BLaER1 (cell line): ENCODE measurements at regions not wholly inside any gene's neighbourhood (a gene's known extent, or its start where the extent isn't known, plus 50 kb on each side); places are given as distances from the start of the nearest gene placed in this dataset.
"Not testable (repeated sequence)": the region's sequence is repeated elsewhere in the genome, so short reads cannot be mapped to it uniquely, and the experiment has no call there.

Experiments used
- H3K27ac ChIP-seq: shearing (Covaris generic); formaldehyde crosslinking; 2 replicates; pipeline ENCODE4 v1.8.1; 2022
- H3K27me3 ChIP-seq: shearing (Covaris generic); formaldehyde crosslinking; 2 replicates; pipeline ENCODE4 v1.8.1; 2022
- H3K36me3 ChIP-seq: shearing (Covaris generic); formaldehyde crosslinking; 2 replicates; pipeline ENCODE4 v1.8.1; 2022
- H3K4me1 ChIP-seq: shearing (Covaris generic); formaldehyde crosslinking; 2 replicates; pipeline ENCODE4 v1.8.1; 2022
- H3K4me2 ChIP-seq: shearing (Covaris generic); formaldehyde crosslinking; 2 replicates; pipeline ENCODE4 v1.8.1; 2022
- H3K4me3 ChIP-seq: shearing (Covaris generic); formaldehyde crosslinking; 2 replicates; pipeline ENCODE4 v1.8.1; 2022
- H3K9ac ChIP-seq: shearing (Covaris generic); formaldehyde crosslinking; 2 replicates; pipeline ENCODE4 v1.8.1; 2022
- H3K9me3 ChIP-seq: shearing (Covaris generic); formaldehyde crosslinking; 2 replicates; pipeline ENCODE4 v1.8.1; 2022
- H4K20me1 ChIP-seq: shearing (Covaris generic); formaldehyde crosslinking; 2 replicates; pipeline ENCODE4 v1.8.1; 2022
- Cebpa-rat ChIP-seq: shearing (Covaris generic); IDR thresholded peaks from 2 replicates; pipeline ENCODE4 v1.8.1; 2022

GRCh38 chr5:145520335-145520734 lies 314.8 kb downstream of the PRELID2 start:
- Histone ChIP-seq H3K4me2 (no peak overlapping the region), H3K9ac (no peak overlapping the region), H4K20me1 (no peaks in the 10 kb centered on the region), H3K4me1 (no peaks in the 10 kb centered on the region), H3K36me3 (no peaks in the 10 kb centered on the region), H3K9me3 (peaks cover 15% of the 10 kb centered on the region), H3K27me3 (no peaks in the 10 kb centered on the region), H3K4me3 (no peak overlapping the region), H3K27ac (no peak overlapping the region)
- no peak for TF ChIP-seq Cebpa-rat

GRCh38 chr5:145517588-145517987 lies 317.6 kb downstream of the PRELID2 start:
- H3K4me3 ChIP-seq, H3K4me1 ChIP-seq, H3K27ac ChIP-seq, H3K4me2 ChIP-seq, H3K27me3 ChIP-seq, H4K20me1 ChIP-seq, H3K9ac ChIP-seq, H3K36me3 ChIP-seq: not testable (repeated sequence)
- peaks cover 15% of the 10 kb centered on the region for H3K9me3 ChIP-seq

DNA sequence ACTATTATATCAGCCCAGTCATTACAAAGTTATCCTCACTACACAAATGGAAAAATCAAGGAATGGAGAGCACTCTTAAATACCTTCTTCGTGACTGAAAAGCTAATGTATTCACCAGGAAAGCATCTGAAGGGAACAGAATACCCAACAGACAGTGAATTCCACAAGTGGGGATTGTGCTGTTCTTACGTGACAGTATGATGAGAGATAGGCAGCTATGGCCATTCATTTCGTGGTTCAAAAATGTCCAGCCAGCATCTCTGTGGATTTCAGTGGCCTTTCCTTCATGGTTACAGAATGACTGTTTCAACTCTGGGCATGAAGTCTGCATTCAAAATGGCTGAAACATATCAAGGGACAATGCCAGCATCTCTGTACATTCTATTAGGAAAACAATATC lies 323.8 kb downstream of the PRELID2 start:
- Histone ChIP-seq H3K4me3 (no peak overlapping the region), H3K4me1 (no peaks in the 10 kb centered on the region), H3K27me3 (no peaks in the 10 kb centered on the region), H3K4me2 (no peak overlapping the region), H3K36me3 (no peaks in the 10 kb centered on the region), H3K9me3 (peaks cover 4% of the 10 kb centered on the region; the same call in 1 of the 2 replicates), H4K20me1 (no peaks in the 10 kb centered on the region), H3K9ac (no peak overlapping the region), H3K27ac (no peak overlapping the region)
- no peak for TF ChIP-seq Cebpa-rat

GRCh38 chr5:145510769-145511168 lies 324.4 kb downstream of the PRELID2 start:
- Histone ChIP-seq H3K27me3 (no peaks in the 10 kb centered on the region), H3K9ac (no peak overlapping the region), H3K4me3 (no peak overlapping the region), H3K36me3 (no peaks in the 10 kb centered on the region), H3K4me1 (no peaks in the 10 kb centered on the region), H3K4me2 (no peak overlapping the region), H3K9me3 (0 out of 2 replicates have a peak, but pooled peaks cover 4% of the 10 kb centered on the region), H3K27ac (no peak overlapping the region), H4K20me1 (no peaks in the 10 kb centered on the region)
- no peak for TF ChIP-seq Cebpa-rat

DNA sequence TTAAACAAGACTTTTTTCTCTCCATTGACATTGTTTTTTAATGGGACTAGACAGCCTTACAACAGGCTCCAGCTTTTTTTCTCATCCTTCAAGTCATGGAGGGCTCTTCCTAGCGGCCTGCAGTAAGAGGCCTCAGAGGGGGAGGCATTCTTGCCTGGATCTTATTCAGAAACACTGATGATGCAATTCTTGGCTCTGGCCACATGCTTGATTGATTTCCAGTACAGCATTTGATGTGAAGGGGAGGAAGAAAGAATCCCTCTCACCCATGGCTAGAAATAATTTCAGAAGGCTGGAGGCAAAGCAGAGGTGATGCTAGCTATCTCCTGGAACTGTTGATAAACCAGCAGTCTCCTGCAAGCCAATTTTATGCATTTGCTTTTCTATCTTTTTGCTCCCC lies 324.8 kb downstream of the PRELID2 start:
- H3K36me3 ChIP-seq = no peaks in the 10 kb centered on the region
- H4K20me1 ChIP-seq = no peaks in the 10 kb centered on the region
- H3K27me3 ChIP-seq = no peaks in the 10 kb centered on the region
- 0 out of 2 replicates have a peak, but pooled peaks cover 4% of the 10 kb centered on the region for H3K9me3 ChIP-seq
- H3K27ac ChIP-seq = no peak overlapping the region
- H3K4me1 ChIP-seq = no peaks in the 10 kb centered on the region
- H3K9ac ChIP-seq = no peak overlapping the region
- 0 out of 2 replicates have a peak, but pooled peaks have one; percentile 59 for TF ChIP-seq Cebpa-rat
- H3K4me3 ChIP-seq = no peak overlapping the region
- no peak overlapping the region for H3K4me2 ChIP-seq

GRCh38 chr5:145509336-145510136 lies 325.6 kb downstream of the PRELID2 start:
- no peak for TF ChIP-seq Cebpa-rat
- Histone ChIP-seq H4K20me1 (no peaks in the 10 kb centered on the region), H3K27me3 (no peaks in the 10 kb centered on the region), H3K9ac (no peak overlapping the region), H3K4me2 (no peak overlapping the region), H3K9me3 (0 out of 2 replicates have a peak, but pooled peaks cover 4% of the 10 kb centered on the region), H3K27ac (no peak overlapping the region), H3K4me1 (no peaks in the 10 kb centered on the region), H3K4me3 (no peak overlapping the region), H3K36me3 (no peaks in the 10 kb centered on the region)

DNA sequence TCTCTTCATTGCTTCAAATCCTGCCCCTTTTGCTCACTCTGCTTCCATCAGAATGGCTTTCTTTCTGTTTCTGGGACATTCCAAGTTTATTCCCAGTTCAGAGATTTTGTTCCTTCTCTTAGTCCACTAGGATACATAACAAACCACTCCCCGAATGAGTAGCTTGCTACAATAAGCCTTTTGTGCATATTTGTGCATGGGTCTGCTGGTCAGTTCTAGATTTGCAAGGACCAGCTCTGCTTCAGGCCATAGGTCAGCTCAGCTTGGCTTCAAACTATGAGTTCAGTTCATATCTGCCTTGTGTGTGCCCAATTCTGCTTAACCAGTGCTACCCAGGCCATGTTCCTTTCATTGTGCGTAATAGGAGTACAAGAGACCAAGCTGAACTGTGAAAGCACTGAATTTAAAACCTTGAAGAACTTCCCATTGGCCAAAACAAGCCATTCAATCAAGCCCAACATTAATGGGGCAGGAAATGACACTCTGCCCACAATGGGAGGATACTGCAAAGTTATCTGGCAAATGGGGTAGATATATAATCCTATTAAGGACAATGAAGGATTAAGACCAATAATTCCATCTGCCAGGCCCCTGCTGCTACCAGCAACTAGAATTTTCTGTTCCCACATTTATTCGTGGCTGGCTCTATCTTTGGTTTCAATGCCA lies 328.8 kb downstream of the PRELID2 start:
- no peaks in the 10 kb centered on the region for H3K4me1 ChIP-seq
- H3K27ac ChIP-seq = no peak overlapping the region
- no peak for TF ChIP-seq Cebpa-rat

DNA sequence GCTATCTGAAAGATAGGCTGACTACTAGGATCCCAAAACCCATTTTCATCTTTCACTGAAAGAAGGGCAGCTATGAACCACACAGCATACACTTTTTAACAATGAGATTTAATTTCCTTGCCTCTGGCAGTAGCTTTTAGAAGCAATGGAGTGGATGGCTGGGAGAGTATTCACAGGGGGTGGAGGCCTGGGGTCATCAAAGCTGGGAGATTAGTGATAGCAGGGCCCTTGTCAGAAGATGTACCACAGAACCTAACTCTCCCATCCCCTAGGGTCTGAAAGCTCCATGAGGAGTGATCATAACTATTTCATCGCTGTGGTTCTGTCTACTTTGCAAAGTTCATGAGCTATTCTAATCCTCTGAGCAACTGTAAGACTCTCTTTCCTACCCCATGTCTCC lies 332.2 kb downstream of the PRELID2 start:
- H3K4me1 ChIP-seq = no peaks in the 10 kb centered on the region
- H4K20me1 ChIP-seq = no peaks in the 10 kb centered on the region
- no peak overlapping the region for H3K9ac ChIP-seq
- H3K36me3 ChIP-seq = no peaks in the 10 kb centered on the region
- H3K4me2 ChIP-seq = no peak overlapping the region
- H3K27me3 ChIP-seq = no peaks in the 10 kb centered on the region
- TF ChIP-seq Cebpa-rat = no peak
- no peak overlapping the region for H3K27ac ChIP-seq
- no peak overlapping the region for H3K4me3 ChIP-seq
- no peaks in the 10 kb centered on the region for H3K9me3 ChIP-seq

More for the DNA sequence above, 328.8 kb downstream of the PRELID2 start:
- Histone ChIP-seq H3K9ac (no peak overlapping the region), H3K36me3 (no peaks in the 10 kb centered on the region), H3K9me3 (no peaks in the 10 kb centered on the region), H3K4me3 (no peak overlapping the region), H4K20me1 (no peaks in the 10 kb centered on the region), H3K27me3 (no peaks in the 10 kb centered on the region), H3K4me2 (no peak overlapping the region)

GRCh38 chr5:145500710-145501109 lies 334.4 kb downstream of the PRELID2 start:
- Histone ChIP-seq H3K4me2 (no peak overlapping the region), H3K9me3 (no peaks in the 10 kb centered on the region), H4K20me1 (no peaks in the 10 kb centered on the region), H3K36me3 (no peaks in the 10 kb centered on the region), H3K4me3 (no peak overlapping the region), H3K27ac (no peak overlapping the region), H3K4me1 (no peaks in the 10 kb centered on the region), H3K27me3 (no peaks in the 10 kb centered on the region), H3K9ac (no peak overlapping the region)
- TF ChIP-seq Cebpa-rat = no peak

GRCh38 chr5:145499483-145499882 lies 335.7 kb downstream of the PRELID2 start:
- Histone ChIP-seq H3K4me1 (no peaks in the 10 kb centered on the region), H4K20me1 (no peaks in the 10 kb centered on the region), H3K36me3 (no peaks in the 10 kb centered on the region), H3K4me3 (no peak overlapping the region), H3K4me2 (no peak overlapping the region), H3K9ac (no peak overlapping the region), H3K9me3 (no peaks in the 10 kb centered on the region), H3K27me3 (no peaks in the 10 kb centered on the region), H3K27ac (no peak overlapping the region)
- no peak for TF ChIP-seq Cebpa-rat
